ENCODE measurements at regions not wholly inside any gene's neighbourhood (a gene's known extent, or its start where the extent isn't known, plus 50 kb on each side); places are given as distances from the start of the nearest gene placed in this dataset.

- Histone ChIP-seq H3K4me3 (ENCODE audit: extremely low read depth in 1 of 4, insufficient read depth in 2 of 4, low read depth in 3 of 4, low read length in 4 of 4) (no peak overlapping the region), H3K36me3 (ENCODE audit: control insufficient read depth in 2 of 4, insufficient read depth in 4 of 4, low read length in 3 of 4) (no peaks in the 10 kb centered on the region), H3K23ac (ENCODE audit: insufficient read length) (no peak overlapping the region), H3K56ac (replicated peaks; ENCODE audit: insufficient read length, low read depth, low read length) (no peak overlapping the region), H3K9ac (replicated peaks in 1 of 4; ENCODE audit: extremely low read depth in 1 of 4, low read depth in 3 of 4, low read length in 3 of 4) (peak overlapping the region in 1 of 4 experiments; percentile 34; a peak in 1 of 7 replicates), H4K20me1 (replicated peaks in 1 of 2; ENCODE audit: control insufficient read depth in 1 of 2, insufficient read depth in 2 of 2, low read length in 2 of 2) (peaks cover 33 to 47% of the 10 kb centered on the region in 2 experiments), H3K27ac (ENCODE audit: low read depth, low read length) (no peak overlapping the region), H4K8ac (ENCODE audit: extremely low read depth, insufficient read depth, low read length) (no peak overlapping the region), H2BK5ac (ENCODE audit: low read depth, low read length) (no peak overlapping the region), H2BK12ac (ENCODE audit: low read depth, low read length) (no peak overlapping the region), H2BK120ac (replicated peaks; ENCODE audit: low read depth, low read length) (no peak overlapping the region), H4K5ac (ENCODE audit: insufficient read length, low read depth, low read length) (no peak overlapping the region), H3K9me3 (ENCODE audit: insufficient read depth in 2 of 2, low read depth in 1 of 2, low read length in 1 of 2) (no peaks in the 10 kb centered on the region), H3K4ac (replicated peaks; ENCODE audit: insufficient read length, low read depth, low read length) (no peak overlapping the region), H3K27me3 (replicated peaks in 1 of 4; ENCODE audit: control insufficient read depth in 3 of 4, extremely low read depth in 1 of 4, insufficient read depth in 3 of 4, low read length in 3 of 4) (no peaks in the 10 kb centered on the region), H2AFZ (ENCODE audit: low read length) (no peak overlapping the region), H3K4me1 (replicated peaks in 1 of 4; ENCODE audit: control insufficient read depth in 3 of 4, insufficient read depth in 4 of 4, low read length in 3 of 4) (peaks cover 6 to 36% (median 17%) of the 10 kb centered on the region in 4 experiments; a peak in 6 of 7 replicates), H3K18ac (ENCODE audit: extremely low read depth, low read length) (no peak overlapping the region), H4K91ac (replicated peaks; ENCODE audit: insufficient read length, low read length) (no peak overlapping the region), H2AK5ac (ENCODE audit: low read depth, low read length) (no peak overlapping the region), H3K4me2 (ENCODE audit: insufficient read depth in 1 of 2, low read depth in 2 of 2, low read length in 2 of 2) (no peak overlapping the region; a peak in 1 of 4 replicates), H2BK15ac (ENCODE audit: low read length) (no peak overlapping the region), H3K14ac (ENCODE audit: insufficient read length) (no peak overlapping the region), H2BK20ac (ENCODE audit: low read length) (no peak overlapping the region), H3K23me2 (ENCODE audit: low read depth, low read length) (no peaks in the 10 kb centered on the region), H3K79me2 (ENCODE audit: control insufficient read depth in 1 of 2, insufficient read depth in 2 of 2, low read length in 2 of 2) (peaks cover 37 to 100% of the 10 kb centered on the region in 2 experiments), H3K79me1 (ENCODE audit: low read depth, low read length) (no peaks in the 10 kb centered on the region; the same call in 1 of the 2 replicates)
- DNase-seq (ENCODE audit: low read depth in 1 of 2, low spot score in 2 of 2) (no peak), FAIRE-seq (no peak)
- WGBS, 2 experiments (ENCODE audit: extremely low coverage in 1 of 2, insufficient coverage in 1 of 2, insufficient read length in 1 of 2, insufficient replicate concordance in 2 of 2, low coverage in 1 of 2, low lambda C conversion rate in 2 of 2, missing lambda C conversion rate in 1 of 2): 93% methylated on average over 5 of the region's 5 CpGs; no CpG with 5 or more reads in 1 of the 2 experiments
- POLR2A ChIA-PET (ENCODE audit: partially characterized antibody): interaction anchor here (0.9 kb wide), 1 partner anchor 90 kb away, joined by 3 read pairs; no protein-coding TSS in a partner anchor
- CTCF ChIA-PET (ENCODE audit: partially characterized antibody): interaction anchor here (0.7 to 1.0 kb wide), 2 partner anchors 60 to 121 kb away, joined by 3 read pairs; no protein-coding TSS in a partner anchor
- TF ChIP-seq EP300 (IDR thresholded peaks at IDR 0.05; ENCODE audit: borderline replicate concordance in 1 of 2, low read depth in 2 of 2, low read length in 2 of 2) (no peak), HDAC2 (IDR thresholded peaks at IDR 0.05; ENCODE audit: borderline replicate concordance in 1 of 2, low read depth in 2 of 2, low read length in 2 of 2) (no peak), SUZ12 (IDR thresholded peaks at IDR 0.05; ENCODE audit: low read length) (no peak), HDAC6 (IDR thresholded peaks at IDR 0.05; ENCODE audit: low read depth, low read length) (no peak), TAF1 (IDR thresholded peaks at IDR 0.05; ENCODE audit: low read depth, low read length) (no peak), NRF1 (IDR thresholded peaks at IDR 0.05; ENCODE audit: low read depth, low read length) (no peak), NANOG (IDR thresholded peaks at IDR 0.05; ENCODE audit: insufficient read depth, low read depth, low read length, poor library complexity, severe bottlenecking) (no peak), EGR1 (IDR thresholded peaks at IDR 0.05; ENCODE audit: borderline replicate concordance, low read depth, low read length) (no peak), E2F6 (IDR thresholded peaks at IDR 0.05) (no peak), USF2 (IDR thresholded peaks at IDR 0.05; ENCODE audit: low read length) (no peak)
Observed at GRCh38 chr3:72408983-72409779, 439.1 kb downstream of the SHQ1 start.

Measured in H1 (cell line).